GM21717 (cell line): ENCODE measurements at regions not wholly inside any gene's neighbourhood (a gene's known extent, or its start where the extent isn't known, plus 50 kb on each side); places are given as distances from the start of the nearest gene placed in this dataset.
"Not testable (repeated sequence)": the region's sequence is repeated elsewhere in the genome, so short reads cannot be mapped to it uniquely, and the experiment has no call there.

Experiments
- ATAC-seq: cut with Tn5 transposase; IDR thresholded peaks from one replicate; pipeline ENCODE4 v1.9.1; 2021; ENCODE audit warnings: mild to moderate bottlenecking, moderate library complexity; ENCODE audit not compliant: unreplicated experiment

GRCh38 chr4:17020451-17020850, 122.0 kb upstream of the LDB2 start:
- no peak for ATAC-seq

- ATAC-seq, result not testable (repeated sequence)
These were observed 120.2 kb upstream of the LDB2 start for GRCh38 chr4:17018621-17019020.

GRCh38 chr4:17018013-17018412, 119.6 kb upstream of the LDB2 start:
- no peak for ATAC-seq

DNA sequence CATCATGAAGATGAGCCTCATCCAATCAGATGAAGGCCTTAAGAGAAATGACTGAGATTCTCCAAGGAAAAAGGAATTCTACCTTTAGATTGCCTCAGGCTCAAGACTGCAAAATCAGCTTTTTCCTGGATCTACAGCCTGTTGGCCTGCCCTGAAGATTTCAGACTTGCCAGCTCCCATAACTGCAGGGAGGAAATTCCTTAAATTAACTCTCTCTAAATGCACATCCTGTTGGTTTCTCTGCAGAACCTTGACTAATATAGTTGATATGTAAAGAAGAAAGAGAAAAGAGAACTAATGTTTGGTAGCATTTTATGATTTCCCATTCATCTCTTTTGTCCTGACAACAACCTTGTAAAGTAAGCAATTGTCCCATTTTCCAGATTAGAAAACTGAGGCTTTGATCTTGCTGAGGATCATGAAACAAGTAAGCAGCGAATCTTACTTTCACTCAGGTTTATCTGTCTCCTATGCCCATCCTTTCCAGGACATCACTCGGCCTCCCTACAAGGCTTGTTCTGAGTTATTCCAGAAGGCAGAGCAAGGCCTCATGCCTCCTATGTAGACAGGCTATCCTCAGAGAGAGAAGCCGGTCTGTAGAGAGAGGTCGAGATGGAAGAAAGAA, 115.0 kb upstream of the LDB2 start:
- ATAC-seq, result no peak

DNA sequence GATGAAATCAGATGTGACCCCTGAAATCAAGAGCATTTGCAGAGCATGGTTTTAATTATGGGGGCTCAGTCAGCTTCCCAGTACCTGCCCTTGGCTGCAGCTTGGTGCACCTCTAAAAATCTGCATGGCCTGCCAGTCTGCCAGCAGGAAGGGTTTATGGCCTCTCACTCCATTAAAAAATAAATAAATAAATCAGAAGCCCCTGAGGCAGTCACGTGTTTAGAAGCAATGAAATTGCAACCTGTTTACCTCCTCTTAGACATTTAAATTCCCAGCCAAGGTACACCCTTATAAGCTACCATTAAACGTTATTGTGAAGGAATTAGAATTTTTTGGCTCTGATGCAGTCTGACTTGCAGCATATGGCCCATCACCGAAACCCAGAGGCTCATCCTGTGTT, 114.0 kb upstream of the LDB2 start:
- ATAC-seq, result no peak

DNA sequence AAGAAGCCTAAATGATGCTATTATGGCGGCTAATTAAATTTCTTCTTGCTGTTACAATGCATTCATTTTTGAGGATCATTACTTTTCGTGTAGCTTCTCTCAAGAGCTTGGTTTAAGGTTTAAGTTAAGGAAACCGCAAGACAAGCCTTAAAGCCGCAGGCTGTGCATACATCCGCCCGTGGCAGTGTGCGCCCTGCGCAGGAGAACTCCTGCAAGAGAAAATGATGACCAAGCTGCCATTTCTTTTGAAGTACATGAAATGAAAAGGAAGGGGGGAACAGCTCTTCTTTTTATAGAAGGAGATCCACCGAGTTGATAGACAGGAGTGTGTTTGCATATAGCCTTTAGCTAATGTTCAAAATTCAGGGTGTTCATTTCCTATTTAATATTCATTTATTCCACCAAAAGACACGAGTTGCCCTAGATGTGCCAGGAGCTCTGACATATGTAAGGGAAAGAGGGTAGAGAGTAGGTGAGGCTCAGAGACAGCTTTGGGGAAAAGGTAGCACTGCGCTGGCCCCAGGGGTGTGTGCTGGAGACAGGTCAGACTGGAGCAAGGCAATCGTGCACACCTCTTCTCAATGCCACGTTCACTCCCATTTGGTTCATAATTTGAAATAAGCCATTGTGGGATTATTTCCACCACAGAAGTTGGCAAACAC, 112.1 kb upstream of the LDB2 start:
- no peak for ATAC-seq

- ATAC-seq, result no peak
These were observed 111.5 kb upstream of the LDB2 start for GRCh38 chr4:17009871-17010367.

GRCh38 chr4:17008834-17009345, 110.4 kb upstream of the LDB2 start:
- no peak for ATAC-seq

DNA sequence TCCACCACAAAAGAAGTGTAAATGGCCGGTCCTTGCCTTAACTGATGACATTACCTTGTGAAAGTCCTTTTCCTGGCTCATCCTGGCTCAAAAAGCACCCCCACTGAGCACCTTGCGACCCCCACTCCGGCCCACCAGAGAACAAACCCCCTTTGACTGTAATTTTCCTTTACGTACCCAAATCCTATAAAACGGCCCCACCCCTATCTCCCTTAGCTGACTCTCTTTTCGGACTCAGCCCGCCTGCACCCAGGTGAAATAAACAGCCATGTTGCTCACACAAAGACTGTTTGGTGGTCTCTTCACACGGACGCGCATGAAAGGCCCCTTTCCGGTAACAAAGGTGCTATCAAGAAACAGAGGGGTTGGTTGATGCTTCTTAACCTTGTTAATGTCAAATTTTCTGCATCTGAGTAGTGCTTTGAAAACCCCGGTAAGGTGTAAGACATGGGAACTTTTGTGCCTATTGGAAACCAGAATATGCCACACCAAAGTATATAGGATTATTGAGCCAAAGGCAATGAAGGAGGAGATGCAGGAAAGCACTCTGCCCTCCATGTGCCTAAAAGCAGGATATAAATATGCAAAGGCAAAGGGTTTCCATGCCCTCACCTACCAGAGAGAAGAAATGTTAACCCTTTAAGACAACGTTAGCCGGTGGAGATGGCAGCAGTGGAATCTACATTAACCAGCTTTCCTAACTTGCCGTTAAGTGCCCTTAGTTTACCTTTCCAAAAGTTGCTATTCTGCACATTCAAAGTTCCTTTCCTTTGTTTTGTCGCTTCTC, 105.4 kb upstream of the LDB2 start:
- not testable (repeated sequence) for ATAC-seq

DNA sequence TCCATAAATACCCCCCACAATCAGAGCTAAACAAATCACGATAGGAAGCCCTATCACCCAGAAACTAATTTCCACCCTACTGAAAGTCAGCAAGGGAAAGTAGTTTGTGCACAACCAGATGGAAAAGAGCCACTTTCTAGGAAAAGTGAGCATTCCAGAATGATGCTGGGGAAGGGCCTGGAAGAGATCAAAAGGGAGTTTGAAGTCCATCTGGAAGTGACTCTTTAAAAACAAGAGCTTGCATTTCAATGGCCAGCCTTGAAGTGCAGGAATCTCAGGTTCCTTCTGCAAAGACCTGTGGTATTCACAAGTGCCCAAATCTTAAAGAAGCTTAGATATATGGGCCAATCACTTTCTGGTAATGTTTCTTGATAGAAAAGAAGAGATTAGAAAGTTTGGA, 97.0 kb upstream of the LDB2 start:
- no peak for ATAC-seq

DNA sequence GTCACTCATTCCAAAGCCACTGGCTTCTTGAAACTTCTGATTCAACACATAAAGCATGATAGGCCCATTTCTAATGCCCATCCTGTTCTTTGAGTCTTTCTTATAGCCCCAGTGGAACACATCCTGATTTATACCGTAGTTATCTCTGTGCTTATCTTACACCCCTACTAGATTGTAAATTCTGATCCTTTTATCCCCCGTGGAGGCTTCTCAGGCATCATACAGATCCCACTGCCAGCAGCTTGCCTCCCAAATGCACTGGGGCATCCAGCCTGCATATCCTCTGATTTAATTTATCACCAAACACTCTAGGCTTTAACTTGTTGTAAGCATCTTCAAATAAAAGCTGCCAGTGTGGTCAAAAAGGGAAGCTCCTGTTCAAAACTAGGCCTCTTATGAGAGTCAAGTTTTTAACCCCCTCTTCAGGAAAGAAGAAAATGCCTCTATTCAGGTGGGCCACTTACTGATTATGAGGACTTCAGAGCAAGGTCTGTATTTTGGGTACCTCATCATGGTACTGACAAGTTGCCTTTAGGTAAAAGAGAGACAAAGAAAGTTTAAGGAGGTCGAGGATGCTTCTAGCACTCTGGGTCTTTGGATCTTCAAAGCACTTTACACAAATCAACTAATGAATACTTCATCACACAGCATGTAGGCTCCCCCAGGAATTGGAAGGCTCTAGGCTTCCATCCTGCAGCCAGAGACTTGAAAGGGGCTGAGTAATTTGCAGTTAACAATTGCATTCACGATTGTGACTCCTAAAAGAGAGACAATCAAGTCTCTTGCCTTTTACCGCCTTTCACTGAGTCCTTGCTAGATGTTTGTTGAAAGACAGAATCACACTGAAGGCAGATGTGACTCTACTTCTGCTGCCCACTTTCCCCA, 95.8 kb upstream of the LDB2 start:
- no peak for ATAC-seq

DNA sequence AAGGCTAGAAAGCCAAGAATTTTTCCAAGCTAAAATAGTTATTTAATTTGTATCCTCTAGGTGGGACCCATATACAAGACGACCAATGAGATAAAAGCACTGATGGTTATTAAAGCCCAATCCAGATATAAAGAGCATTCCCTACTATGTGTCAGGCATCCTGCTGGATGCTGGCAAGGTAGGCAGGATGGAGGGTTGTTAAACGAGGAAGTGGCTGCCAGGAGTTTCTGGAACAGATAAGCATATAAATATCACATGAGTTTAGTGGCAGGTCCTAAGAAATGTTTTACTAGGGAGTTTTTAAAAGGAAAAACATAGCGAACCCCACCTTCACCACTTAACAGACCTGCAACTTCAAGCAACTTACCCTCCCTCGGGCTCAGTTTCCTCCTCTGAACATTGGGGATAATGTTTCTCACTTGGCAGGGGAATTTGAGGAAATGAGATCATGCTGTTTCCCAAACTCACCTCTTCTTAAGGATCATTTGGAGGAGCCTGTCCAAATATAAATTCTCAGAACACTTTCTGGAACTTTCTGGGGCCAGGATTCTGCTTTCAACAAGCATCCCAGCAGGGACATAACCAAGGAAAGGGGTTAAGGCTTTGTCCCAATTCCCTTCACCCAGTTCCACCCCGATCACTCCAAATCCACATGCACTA, 94.3 kb upstream of the LDB2 start:
- no peak for ATAC-seq

- no peak for ATAC-seq
These were observed 93.0 kb upstream of the LDB2 start for GRCh38 chr4:16991450-16991849.

DNA sequence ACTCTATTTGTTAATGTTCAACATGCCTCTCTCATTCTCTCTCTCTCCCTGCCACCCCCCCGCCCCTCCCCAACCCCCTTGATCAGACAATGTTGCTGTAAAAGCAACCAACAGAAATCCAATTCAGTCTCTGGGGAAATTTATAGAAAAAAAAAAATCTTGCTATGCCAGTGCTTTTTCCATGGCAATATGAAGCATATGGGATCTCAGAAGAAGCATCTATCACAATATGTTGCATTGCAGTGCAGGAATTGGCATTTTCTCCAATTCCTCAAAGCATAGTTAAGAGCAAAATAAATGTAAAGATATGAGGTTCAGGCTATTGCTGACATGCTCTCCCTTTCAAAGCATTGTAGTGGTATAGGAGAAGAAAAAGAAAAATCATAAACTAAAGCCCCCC, 90.9 kb upstream of the LDB2 start:
- ATAC-seq, result no peak

DNA sequence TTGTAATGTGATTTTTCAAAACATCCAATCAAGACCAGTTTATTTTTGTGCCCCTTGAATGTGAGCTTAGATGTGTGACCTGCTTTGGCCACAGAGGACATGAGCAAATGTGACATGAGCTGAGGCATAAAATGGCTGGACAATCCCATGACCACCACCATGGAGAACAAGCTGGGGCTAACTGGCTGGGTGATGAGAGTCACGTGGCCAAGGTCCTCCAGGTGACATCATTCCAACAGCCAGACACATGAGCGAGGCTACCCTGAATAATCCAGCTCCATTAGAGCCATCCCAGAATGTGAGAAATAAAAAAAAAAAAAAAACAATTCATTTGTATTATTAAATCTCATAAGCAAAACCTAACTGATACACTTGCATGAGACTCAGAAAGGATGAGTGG, 90.4 kb upstream of the LDB2 start:
- ATAC-seq, result no peak

GRCh38 chr4:16977081-16977480, 78.6 kb upstream of the LDB2 start:
- ATAC-seq, result no peak

GRCh38 chr4:16969696-16970135, 71.3 kb upstream of the LDB2 start:
- no peak for ATAC-seq

GRCh38 chr4:16967722-16968121, 69.3 kb upstream of the LDB2 start:
- ATAC-seq, result no peak

- no peak for ATAC-seq
These were observed 60.9 kb upstream of the LDB2 start for GRCh38 chr4:16959305-16959704.
